Endothelial cell of umbilical vein (primary cell): ENCODE measurements at regions not wholly inside any gene's neighbourhood (a gene's known extent, or its start where the extent isn't known, plus 50 kb on each side); places are given as distances from the start of the nearest gene placed in this dataset.

Source experiments
- BruUV-seq: library from RNA; stranded (reverse); fragments of 400-500 nt; replicated peaks from 2 replicates; lab custom pipeline; 2021; lab: Mats Ljungman, UMichigan
- CTCF ChIA-PET: fragments of 300-600, 350-600 bp; sonication (Branson Sonifier 250); formaldehyde crosslinking; loops from one replicate; lab custom pipeline; 2021; ENCODE audit warnings: antibody characterized with exemption, inconsistent platforms; lab: Charles Lee
- POLR2A ChIA-PET: fragments of 300-600, 350-600 bp; sonication (Branson Sonifier 250); formaldehyde crosslinking; loops from one replicate; lab custom pipeline; 2021; ENCODE audit warnings: antibody characterized with exemption, inconsistent platforms; lab: Charles Lee
- DNase-seq: peaks from one replicate; pipeline ENCODE4 v3.0.0-alpha.2; 2011; ENCODE audit warnings: low read depth, low spot score
- FAIRE-seq: peaks from 2 replicates; lab custom pipeline; 2011; peaks lifted over from hg19 to GRCh38; lab: Jason Lieb, UNC
- H2AFZ ChIP-seq: 2 replicates; pipeline ENCODE4 v1.6.0; 2012; ENCODE audit warnings: low read depth, low read length, control low read depth, inconsistent platforms
- H3K27ac ChIP-seq: 2 replicates; pipeline ENCODE4 v1.5.1; 2011; ENCODE audit warnings: low read depth, mild to moderate bottlenecking, control low read depth, low read length, moderate library complexity; ENCODE audit not compliant: insufficient read depth
- H3K27me3 ChIP-seq, 2 experiments: 2 replicates each; pipeline versions ENCODE4 v1.6.0 to v1.6.1; 2011; ENCODE audit warnings: low read length in 2 of 2, mixed read lengths in 1 of 2; ENCODE audit not compliant: control insufficient read depth in 2 of 2, insufficient read depth in 2 of 2
- H3K36me3 ChIP-seq, 2 experiments: 2 replicates in 1 of 2; 3 replicates in 1 of 2; pipeline ENCODE4 v1.5.1; 2011; ENCODE audit warnings: low read length in 2 of 2, mild to moderate bottlenecking in 1 of 2, moderate library complexity in 1 of 2; ENCODE audit not compliant: control insufficient read depth in 2 of 2, insufficient read depth in 2 of 2; ENCODE audit errors: extremely low read depth in 1 of 2
- H3K4me1 ChIP-seq: 3 replicates; pipeline ENCODE4 v1.5.1; 2011; ENCODE audit warnings: mild to moderate bottlenecking, low read length; ENCODE audit not compliant: control insufficient read depth, insufficient read depth; ENCODE audit errors: extremely low read depth
- H3K4me2 ChIP-seq: 2 replicates; pipeline ENCODE4 v1.6.1; 2011; ENCODE audit warnings: low read length, control low read depth, mixed read lengths; ENCODE audit not compliant: insufficient read depth
- H3K4me3 ChIP-seq, 3 experiments: fragments of 200-600 bp in 1 of 3; sonication (generic), shearing (Covaris generic) in 1 of 3; replicated peaks in 1 of 3; 2 replicates each; pipeline ENCODE4 v1.5.1; 2011 to 2016; ENCODE audit warnings: control low read depth in 3 of 3, low read length in 3 of 3, mild to moderate bottlenecking in 2 of 3, inconsistent platforms in 1 of 3, low read depth in 1 of 3, moderate library complexity in 1 of 3; ENCODE audit not compliant: insufficient read depth in 1 of 3
- H3K79me2 ChIP-seq: 2 replicates; pipeline ENCODE4 v1.6.0; 2012; ENCODE audit warnings: low read length, inconsistent platforms; ENCODE audit not compliant: control insufficient read depth, insufficient read depth
- H3K9ac ChIP-seq: replicated peaks from 2 replicates; pipeline ENCODE3; 2011; ENCODE audit warnings: low read length, control low read depth; ENCODE audit not compliant: insufficient read depth; ENCODE audit errors: extremely low read depth
- H3K9me1 ChIP-seq: replicated peaks from 3 replicates; pipeline ENCODE4 v1.6.0; 2011; ENCODE audit warnings: mild to moderate bottlenecking, low read length; ENCODE audit not compliant: control insufficient read depth, insufficient read depth; ENCODE audit errors: extremely low read depth
- H3K9me3 ChIP-seq: replicated peaks from 2 replicates; pipeline ENCODE4 v1.5.1; 2012; ENCODE audit warnings: low read length, inconsistent platforms; ENCODE audit not compliant: control insufficient read depth, insufficient read depth
- H4K20me1 ChIP-seq: replicated peaks from 2 replicates; pipeline ENCODE3; 2011; ENCODE audit warnings: mild to moderate bottlenecking, low read length; ENCODE audit not compliant: control insufficient read depth, insufficient read depth; ENCODE audit errors: extremely low read depth
- JUN ChIP-seq: IDR thresholded peaks from 2 replicates; pipeline ENCODE4 v1.6.1; 2011; ENCODE audit warnings: borderline replicate concordance, low read depth; ENCODE audit not compliant: insufficient read length, insufficient read depth
- MYC ChIP-seq: IDR thresholded peaks from one replicate; pipeline ENCODE4 v1.6.1; 2011; ENCODE audit warnings: mild to moderate bottlenecking, low read depth, low read length
- POLR2A ChIP-seq: IDR thresholded peaks from 2 replicates; pipeline ENCODE4 v1.6.1; 2012; ENCODE audit warnings: low read depth, mild to moderate bottlenecking, control low read depth, low read length
- dilution Hi-C: fragments of 300-500 bp; cut with MboI; formaldehyde crosslinking; loops from one replicate; pipeline ENCODE4 v1.15.0; 2019; ENCODE audit warnings: low sequenced_read_pairs; ENCODE audit not compliant: extremely low pct_ligation_motif_present
- intact Hi-C: fragments of 100-400 bp; cut with micrococcal nuclease; formaldehyde crosslinking; loops from one replicate; pipeline ENCODE4 v1.10.0; 2022

DNA sequence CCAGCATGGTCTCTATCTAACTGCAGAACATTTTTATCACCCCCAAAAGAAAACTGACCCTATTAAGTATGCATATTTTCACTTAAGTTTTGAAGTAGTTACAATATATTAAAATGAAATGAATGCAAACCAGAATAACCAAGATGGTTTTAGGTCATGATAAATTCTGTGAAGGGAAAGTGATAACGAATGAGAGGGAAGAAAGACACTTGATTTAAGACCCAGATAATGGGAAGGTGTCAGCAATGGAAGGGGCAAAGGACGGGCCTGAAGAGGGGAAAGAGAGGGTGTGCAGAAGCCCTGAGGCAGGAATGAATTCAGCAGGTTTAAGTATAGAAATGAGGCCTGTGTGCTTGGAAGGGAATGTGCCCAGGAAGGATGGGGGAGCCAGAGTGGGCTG is 61.1 kb upstream of the IGFBP3 start:
- peaks cover 12% of the 10 kb centered on the region for H3K4me1 ChIP-seq
- ChIA-PET CTCF (interaction anchor here (1.3 kb wide), 1 partner anchor 1119 kb away, joined by 3 read pairs; no protein-coding TSS in a partner anchor), POLR2A (no interaction called here)
- H3K9me3 ChIP-seq: no peaks in the 10 kb centered on the region
- H3K4me2 ChIP-seq: no peak overlapping the region
- H3K9ac ChIP-seq: no peak overlapping the region
- TF ChIP-seq MYC: no peak
- no peak for TF ChIP-seq JUN
- no peak for TF ChIP-seq POLR2A
- H3K9me1 ChIP-seq: no peaks in the 10 kb centered on the region
- dilution Hi-C loops: no loop called here
- no peak overlapping the region for H3K4me3 ChIP-seq
- intact Hi-C loops: no loop called here
- DNase-seq (no peak), FAIRE-seq (no peak)
- H3K27ac ChIP-seq: no peak overlapping the region
- H2AFZ ChIP-seq: no peak overlapping the region
- H4K20me1 ChIP-seq: no peaks in the 10 kb centered on the region
- H3K79me2 ChIP-seq: no peaks in the 10 kb centered on the region
- BruUV-seq: no TSS peak
- no peaks in the 10 kb centered on the region for H3K36me3 ChIP-seq
- no peaks in the 10 kb centered on the region for H3K27me3 ChIP-seq

DNA sequence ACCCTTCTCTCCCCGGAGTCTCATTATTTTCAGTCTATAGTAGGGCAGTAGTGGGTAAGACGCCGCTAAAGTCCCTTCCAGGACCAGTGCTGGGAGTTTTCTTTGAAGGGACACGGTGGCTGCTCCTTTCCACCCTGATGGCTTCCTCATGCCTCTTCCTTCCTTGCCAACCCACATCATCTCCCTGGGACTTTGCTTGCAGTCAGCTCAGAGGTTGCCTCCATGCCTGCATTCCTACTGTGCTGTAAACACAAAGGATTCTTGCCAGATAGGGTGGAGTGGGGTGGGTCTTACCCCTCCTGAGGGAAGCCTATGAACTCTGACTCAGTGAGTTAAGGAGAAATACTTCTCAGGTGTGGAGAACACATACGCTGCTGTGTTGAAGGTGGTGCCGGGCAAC is 59.9 kb upstream of the IGFBP3 start:
- Histone ChIP-seq H3K27ac (no peak overlapping the region), H3K79me2 (no peaks in the 10 kb centered on the region), H3K9me3 (no peaks in the 10 kb centered on the region), H3K9me1 (no peaks in the 10 kb centered on the region), H3K9ac (no peak overlapping the region), H3K4me3 (no peak overlapping the region), H3K27me3 (no peaks in the 10 kb centered on the region), H3K4me1 (peaks cover 12% of the 10 kb centered on the region), H3K4me2 (no peak overlapping the region), H3K36me3 (no peaks in the 10 kb centered on the region), H4K20me1 (no peaks in the 10 kb centered on the region), H2AFZ (no peak overlapping the region)
- POLR2A ChIA-PET: no interaction called here
- CTCF ChIA-PET: interaction anchor here (1.3 kb wide), 1 partner anchor 1120 kb away, joined by 3 read pairs; no protein-coding TSS in a partner anchor
- intact Hi-C loops (no loop called here), dilution Hi-C loops (no loop called here)
- DNase-seq: no peak
- no peak for FAIRE-seq
- no peak for TF ChIP-seq JUN
- BruUV-seq: no TSS peak
